Loucy (cell line): ENCODE measurements at regions not wholly inside any gene's neighbourhood (a gene's known extent, or its start where the extent isn't known, plus 50 kb on each side); places are given as distances from the start of the nearest gene placed in this dataset.

Experiments used
- CTCF ChIP-seq: fragments of 200-600 bp; sonication (generic); conservative IDR thresholded peaks from 2 replicates; pipeline ENCODE4 v1.5.1; 2014; ENCODE audit warnings: mild to moderate bottlenecking, antibody characterized with exemption, low read length
- EZH2phosphoT487 ChIP-seq: fragments of 200-600 bp; IDR thresholded peaks from 2 replicates; pipeline ENCODE4 v1.6.1; 2018; ENCODE audit warnings: antibody characterized with exemption, mild to moderate bottlenecking, moderate library complexity, borderline replicate concordance

GRCh38 chr5:63535840-63536602 lies 426.2 kb downstream of the HTR1A start:
- TF ChIP-seq CTCF (no peak), EZH2phosphoT487 (no peak)
